PC-3 (cell line): ENCODE measurements at regions not wholly inside any gene's neighbourhood (a gene's known extent, or its start where the extent isn't known, plus 50 kb on each side); places are given as distances from the start of the nearest gene placed in this dataset.

ENCODE experiments used
- EZH2 ChIP-seq: fragments of 300-600 bp; sonication (generic); IDR thresholded peaks from one replicate; pipeline ENCODE4 v1.6.1; 2017; ENCODE audit warnings: antibody characterized with exemption, mild to moderate bottlenecking, low read length; ENCODE audit not compliant: unreplicated experiment
- EZH2phosphoT487 ChIP-seq: fragments of 300-600 bp; sonication (generic); IDR thresholded peaks from 2 replicates; pipeline ENCODE4 v1.6.1; 2018; ENCODE audit warnings: mild to moderate bottlenecking, antibody characterized with exemption, low read length, borderline replicate concordance
- TF ChIP-seq, protein P1 (sequence below): fragments of 300-600 bp; sonication (generic); conservative IDR thresholded peaks from 2 replicates; pipeline ENCODE4 v1.5.1; 2017; ENCODE audit warnings: antibody characterized with exemption, low read depth, mild to moderate bottlenecking, low read length

DNA sequence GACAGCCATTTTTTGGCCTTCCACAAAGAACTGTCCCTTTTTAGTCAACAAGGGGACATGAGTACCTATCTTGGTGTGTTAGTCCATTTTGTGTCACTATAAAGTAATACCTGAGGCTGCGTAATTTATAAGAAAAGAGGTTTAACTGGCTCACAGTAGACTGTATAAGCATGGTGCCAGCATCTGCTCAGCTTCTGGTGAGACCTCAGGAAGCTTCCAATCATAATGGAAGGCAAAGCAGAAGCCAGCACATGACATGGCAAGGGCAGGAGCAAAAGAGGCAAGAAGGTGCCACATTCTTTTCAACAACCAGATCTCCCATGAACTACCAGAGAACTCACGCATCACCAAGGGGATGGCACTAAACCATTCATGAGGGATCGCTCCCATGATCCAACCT lies 66.1 kb upstream of the VGLL4 start:
- TF ChIP-seq, protein P1, sequence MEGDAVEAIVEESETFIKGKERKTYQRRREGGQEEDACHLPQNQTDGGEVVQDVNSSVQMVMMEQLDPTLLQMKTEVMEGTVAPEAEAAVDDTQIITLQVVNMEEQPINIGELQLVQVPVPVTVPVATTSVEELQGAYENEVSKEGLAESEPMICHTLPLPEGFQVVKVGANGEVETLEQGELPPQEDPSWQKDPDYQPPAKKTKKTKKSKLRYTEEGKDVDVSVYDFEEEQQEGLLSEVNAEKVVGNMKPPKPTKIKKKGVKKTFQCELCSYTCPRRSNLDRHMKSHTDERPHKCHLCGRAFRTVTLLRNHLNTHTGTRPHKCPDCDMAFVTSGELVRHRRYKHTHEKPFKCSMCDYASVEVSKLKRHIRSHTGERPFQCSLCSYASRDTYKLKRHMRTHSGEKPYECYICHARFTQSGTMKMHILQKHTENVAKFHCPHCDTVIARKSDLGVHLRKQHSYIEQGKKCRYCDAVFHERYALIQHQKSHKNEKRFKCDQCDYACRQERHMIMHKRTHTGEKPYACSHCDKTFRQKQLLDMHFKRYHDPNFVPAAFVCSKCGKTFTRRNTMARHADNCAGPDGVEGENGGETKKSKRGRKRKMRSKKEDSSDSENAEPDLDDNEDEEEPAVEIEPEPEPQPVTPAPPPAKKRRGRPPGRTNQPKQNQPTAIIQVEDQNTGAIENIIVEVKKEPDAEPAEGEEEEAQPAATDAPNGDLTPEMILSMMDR, result no peak
- no peak for TF ChIP-seq EZH2
- no peak for TF ChIP-seq EZH2phosphoT487
